Naive B cell (primary cell): ENCODE measurements at regions not wholly inside any gene's neighbourhood (a gene's known extent, or its start where the extent isn't known, plus 50 kb on each side); places are given as distances from the start of the nearest gene placed in this dataset.

Experiments used
- ATAC-seq, 2 donors: fragments of 150-1000 bp; cut with Tn5 transposase; 2 replicates each; pipeline ENCODE4 v1.10.0; 2021; ENCODE audit warnings: low read depth in 2 of 2, mild to moderate bottlenecking in 2 of 2, moderate library complexity in 2 of 2
- DNase-seq: peaks from one replicate; pipeline ENCODE4 v3.0.0; 2022
- H3K27ac Mint-ChIP-seq, 6 donors: one replicate each; pipeline ENCODE4 v1.8.0; 2020 to 2022; ENCODE audit warnings: mild to moderate bottlenecking in 6 of 6, mixed read lengths in 6 of 6, moderate library complexity in 5 of 6, inconsistent platforms in 2 of 6
- H3K27me3 Mint-ChIP-seq, 3 donors: one replicate each; pipeline ENCODE4 v1.8.0; 2021 to 2022; ENCODE audit warnings: mixed read lengths in 3 of 3, mild to moderate bottlenecking in 1 of 3
- H3K36me3 Mint-ChIP-seq, 2 donors: one replicate each; pipeline ENCODE4 v1.8.0; 2020 to 2022; ENCODE audit warnings: mixed read lengths in 2 of 2, inconsistent platforms in 1 of 2, mild to moderate bottlenecking in 1 of 2
- H3K4me1 Mint-ChIP-seq, 3 donors: one replicate each; pipeline ENCODE4 v1.8.0; 2020 to 2022; ENCODE audit warnings: mixed read lengths in 3 of 3, inconsistent platforms in 1 of 3, mild to moderate bottlenecking in 1 of 3, moderate library complexity in 1 of 3
- H3K4me3 Mint-ChIP-seq, 8 donors: one replicate each; pipeline ENCODE4 v1.8.0; 2020 to 2022; ENCODE audit warnings: mild to moderate bottlenecking in 8 of 8, mixed read lengths in 8 of 8, moderate library complexity in 8 of 8, inconsistent platforms in 2 of 8
- H3K9me3 Mint-ChIP-seq, 7 donors: one replicate each; pipeline ENCODE4 v1.8.0; 2020 to 2022; ENCODE audit warnings: mixed read lengths in 7 of 7, mild to moderate bottlenecking in 5 of 7, inconsistent platforms in 2 of 7, moderate library complexity in 1 of 7

DNA sequence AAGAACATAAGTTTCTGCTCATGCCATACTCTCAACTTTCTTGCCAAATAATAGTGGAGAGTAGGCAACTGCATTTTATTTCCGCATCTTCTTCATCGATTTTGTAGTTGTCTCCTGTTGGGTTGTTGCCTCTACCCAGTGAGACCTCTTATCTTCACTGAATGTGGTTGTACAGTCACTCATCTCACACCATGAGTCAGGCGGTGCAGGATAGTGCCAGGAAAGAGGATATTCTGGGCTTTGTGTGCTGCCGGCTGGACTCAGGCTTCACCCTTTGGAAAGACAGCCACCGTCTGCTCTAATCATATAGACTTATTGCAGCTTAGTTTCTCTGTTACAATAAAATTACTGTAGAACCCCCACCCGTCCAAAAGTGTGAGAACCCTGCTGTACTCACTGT lies 154.3 kb upstream of the USP24 start:
- peaks cover 0 to 7% of the 10 kb centered on the region in 2 donors for H3K36me3 Mint-ChIP-seq
- H3K9me3 Mint-ChIP-seq: peaks cover 0 to 10% (median 0%) of the 10 kb centered on the region in 7 donors
- no peak overlapping the region for H3K4me3 Mint-ChIP-seq
- H3K27me3 Mint-ChIP-seq: peaks cover 8 to 43% (median 13%) of the 10 kb centered on the region in 3 donors
- peak overlapping the region in 1 of 6 donors; percentile 40 for H3K27ac Mint-ChIP-seq
- ATAC-seq: no peak
- H3K4me1 Mint-ChIP-seq: no peaks in the 10 kb centered on the region
- no peak for DNase-seq

DNA sequence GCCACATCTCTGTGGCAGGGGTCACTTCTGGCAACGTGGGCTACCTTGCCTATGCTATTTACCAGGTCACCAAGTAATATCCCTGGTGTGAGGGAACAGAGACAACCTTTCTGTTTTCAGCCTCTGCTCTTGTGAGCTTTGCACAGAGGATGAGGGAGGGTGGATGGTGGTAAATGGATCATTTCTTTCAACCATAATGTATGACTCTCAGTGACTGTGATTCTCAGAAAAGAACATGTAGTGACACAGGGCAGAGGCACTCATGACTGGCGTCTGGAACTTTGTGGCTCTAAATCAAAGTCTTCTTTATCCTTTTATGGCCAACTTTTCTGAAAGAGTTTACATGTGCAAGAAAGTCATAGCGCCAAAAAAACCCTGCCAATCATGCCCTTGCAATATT lies 153.5 kb upstream of the USP24 start:
- H3K27ac Mint-ChIP-seq: no peak overlapping the region
- no peak overlapping the region for H3K4me3 Mint-ChIP-seq
- H3K27me3 Mint-ChIP-seq: peaks cover 8 to 51% (median 13%) of the 10 kb centered on the region in 3 donors
- no peak for ATAC-seq
- DNase-seq: no peak
- H3K9me3 Mint-ChIP-seq: peaks cover 0 to 10% (median 0%) of the 10 kb centered on the region in 7 donors
- peaks cover 0 to 7% of the 10 kb centered on the region in 2 donors for H3K36me3 Mint-ChIP-seq
- H3K4me1 Mint-ChIP-seq: no peaks in the 10 kb centered on the region

DNA sequence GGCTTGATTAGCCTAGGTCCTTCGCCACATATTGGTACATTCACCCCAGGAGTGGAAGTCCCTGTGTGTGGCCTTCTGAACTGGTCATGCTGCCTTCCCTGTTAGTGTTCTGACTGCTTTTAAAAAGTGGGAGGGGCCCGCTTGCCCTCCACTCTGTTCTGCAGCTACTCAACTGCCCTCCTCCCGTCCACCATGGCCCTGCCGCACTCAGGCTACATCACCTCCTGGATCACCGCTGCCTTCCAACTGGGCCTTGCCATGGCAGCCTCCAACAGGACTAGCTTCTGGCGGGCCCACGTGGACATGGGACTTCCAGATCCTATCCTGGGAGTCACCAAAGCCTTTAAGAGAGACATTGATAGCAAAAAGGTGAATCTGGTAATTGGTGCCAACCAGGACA lies 152.1 kb upstream of the USP24 start:
- peaks cover 0 to 10% (median 0%) of the 10 kb centered on the region in 7 donors for H3K9me3 Mint-ChIP-seq
- H3K27me3 Mint-ChIP-seq: peaks cover 15 to 59% (median 22%) of the 10 kb centered on the region in 3 donors
- H3K36me3 Mint-ChIP-seq: peaks cover 0 to 7% of the 10 kb centered on the region in 2 donors
- ATAC-seq (no peak), DNase-seq (no peak)
- no peak overlapping the region for H3K27ac Mint-ChIP-seq
- no peaks in the 10 kb centered on the region for H3K4me1 Mint-ChIP-seq
- peak overlapping the region in 1 of 8 donors; percentile 48 for H3K4me3 Mint-ChIP-seq

DNA sequence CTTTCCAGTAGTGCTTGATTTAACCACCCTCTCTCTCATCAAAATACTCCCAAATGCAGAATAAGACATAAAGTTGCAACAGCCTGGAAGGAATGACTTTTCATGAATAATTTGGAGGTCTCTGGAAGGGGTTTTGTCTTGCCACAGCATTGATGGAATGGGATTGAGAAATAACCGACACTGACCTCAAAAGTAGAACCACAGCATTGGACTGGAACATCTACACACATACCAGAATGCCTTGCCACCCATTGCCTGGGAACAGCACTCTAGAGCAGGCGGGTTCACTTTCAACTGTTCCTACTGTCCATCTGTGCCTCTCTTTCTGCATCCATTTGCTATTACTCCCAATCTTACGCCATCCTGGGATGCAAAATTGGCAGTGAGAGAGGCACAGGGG lies 149.1 kb upstream of the USP24 start:
- ATAC-seq (no peak), DNase-seq (no peak)
- peaks cover 0 to 10% (median 0%) of the 10 kb centered on the region in 7 donors for H3K9me3 Mint-ChIP-seq
- H3K4me1 Mint-ChIP-seq: no peaks in the 10 kb centered on the region
- H3K27me3 Mint-ChIP-seq: peaks cover 9 to 46% (median 18%) of the 10 kb centered on the region in 3 donors
- no peak overlapping the region for H3K4me3 Mint-ChIP-seq
- H3K27ac Mint-ChIP-seq: no peak overlapping the region
- H3K36me3 Mint-ChIP-seq: peaks cover 0 to under 1% of the 10 kb centered on the region in 2 donors

DNA sequence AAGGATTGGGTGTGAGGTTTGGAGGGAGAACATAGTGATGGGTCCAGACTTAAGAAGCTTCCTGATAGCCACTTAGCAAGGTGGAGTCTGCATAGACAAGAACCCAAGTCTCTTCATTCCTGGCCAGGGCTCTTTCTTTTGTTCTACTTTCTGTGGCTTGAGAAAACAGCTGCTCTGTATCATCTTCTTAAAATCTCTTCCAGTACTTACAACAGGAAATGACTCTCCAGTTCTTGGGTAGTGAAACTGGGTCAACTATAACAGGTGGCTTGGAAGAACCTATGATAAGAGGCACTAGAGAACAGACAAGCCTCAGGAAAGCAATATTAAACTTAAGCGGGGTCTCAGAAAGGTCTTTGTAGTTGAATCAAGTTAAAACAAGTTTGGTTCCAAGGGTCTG lies 148.1 kb upstream of the USP24 start:
- no peak overlapping the region for H3K4me3 Mint-ChIP-seq
- no peak overlapping the region for H3K27ac Mint-ChIP-seq
- H3K36me3 Mint-ChIP-seq: no peaks in the 10 kb centered on the region
- no peak for DNase-seq
- H3K4me1 Mint-ChIP-seq: no peaks in the 10 kb centered on the region
- H3K9me3 Mint-ChIP-seq: peaks cover 0 to 5% (median 0%) of the 10 kb centered on the region in 7 donors
- ATAC-seq: no peak
- H3K27me3 Mint-ChIP-seq: peaks cover 9 to 48% (median 22%) of the 10 kb centered on the region in 3 donors

DNA sequence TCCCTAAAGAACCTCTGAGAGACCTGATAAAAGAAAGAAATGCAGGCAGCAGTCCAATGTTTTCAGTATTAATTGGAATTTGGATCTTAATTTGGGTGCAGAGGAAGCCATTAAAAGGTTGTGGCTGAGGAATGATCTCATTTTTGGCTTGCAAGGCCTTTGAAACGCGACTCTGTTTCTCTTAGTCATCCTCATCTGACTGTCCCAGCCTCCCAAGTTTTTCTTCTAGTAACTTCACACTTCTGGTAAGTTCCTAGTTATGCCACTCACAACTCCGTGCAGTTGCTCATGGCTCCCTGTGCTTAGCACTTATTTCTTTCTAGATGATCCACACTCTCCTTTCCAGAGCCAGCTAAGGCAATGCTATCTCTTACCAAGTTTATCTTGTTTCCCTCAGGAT lies 147.4 kb upstream of the USP24 start:
- no peak overlapping the region for H3K4me3 Mint-ChIP-seq
- no peaks in the 10 kb centered on the region for H3K9me3 Mint-ChIP-seq
- no peak for DNase-seq
- peaks cover 9 to 55% (median 22%) of the 10 kb centered on the region in 3 donors for H3K27me3 Mint-ChIP-seq
- H3K4me1 Mint-ChIP-seq: no peaks in the 10 kb centered on the region
- H3K36me3 Mint-ChIP-seq: no peaks in the 10 kb centered on the region
- ATAC-seq: no peak
- H3K27ac Mint-ChIP-seq: no peak overlapping the region

DNA sequence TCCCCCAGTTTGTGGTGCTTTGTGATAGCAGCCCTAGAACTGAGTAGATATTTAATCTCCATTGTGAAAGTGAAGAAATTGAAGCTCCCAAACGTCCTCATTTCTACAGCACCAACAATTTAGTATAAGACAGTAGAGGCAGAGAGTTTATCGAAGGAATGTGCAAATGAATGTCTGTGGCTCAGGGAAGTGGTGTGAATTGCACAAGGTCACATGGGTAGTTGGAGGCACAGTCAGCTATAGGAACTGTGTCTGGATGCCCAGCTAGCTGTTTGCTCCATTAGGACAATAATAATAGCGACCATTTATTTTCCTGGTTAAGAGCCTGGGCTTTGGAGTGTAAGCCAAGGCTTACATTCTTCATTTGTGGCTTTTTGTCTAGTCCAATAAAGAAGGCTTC lies 144.4 kb upstream of the USP24 start:
- no peak overlapping the region for H3K27ac Mint-ChIP-seq
- DNase-seq (no peak), ATAC-seq (no peak)
- peaks cover 9 to 56% (median 38%) of the 10 kb centered on the region in 3 donors for H3K27me3 Mint-ChIP-seq
- no peaks in the 10 kb centered on the region for H3K9me3 Mint-ChIP-seq
- no peaks in the 10 kb centered on the region for H3K36me3 Mint-ChIP-seq
- H3K4me1 Mint-ChIP-seq: no peaks in the 10 kb centered on the region
- no peak overlapping the region for H3K4me3 Mint-ChIP-seq

DNA sequence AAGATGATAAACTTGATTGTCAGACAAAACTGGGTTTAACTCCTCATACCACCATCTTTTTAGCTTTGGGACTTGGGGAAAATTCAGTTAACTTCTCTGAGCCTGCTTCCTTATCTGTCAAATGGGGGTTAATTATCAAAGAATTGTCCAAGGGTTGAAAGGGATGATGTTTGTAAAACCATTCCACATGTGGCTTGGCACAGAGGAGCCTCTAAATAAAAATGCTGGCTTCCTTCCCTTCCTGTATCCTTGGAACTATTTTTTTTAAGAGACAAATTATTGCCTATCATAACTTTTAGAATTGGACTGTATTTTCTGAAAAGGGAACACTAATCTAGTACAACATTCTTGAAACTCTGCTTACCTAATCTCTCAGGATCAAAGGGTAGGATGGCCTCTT lies 143.4 kb upstream of the USP24 start:
- Mint-ChIP-seq H3K4me3 (no peak overlapping the region), H3K36me3 (no peaks in the 10 kb centered on the region), H3K27me3 (peaks cover 9 to 48% (median 38%) of the 10 kb centered on the region in 3 donors), H3K9me3 (no peaks in the 10 kb centered on the region), H3K4me1 (no peaks in the 10 kb centered on the region), H3K27ac (no peak overlapping the region)
- DNase-seq (no peak), ATAC-seq (no peak)

DNA sequence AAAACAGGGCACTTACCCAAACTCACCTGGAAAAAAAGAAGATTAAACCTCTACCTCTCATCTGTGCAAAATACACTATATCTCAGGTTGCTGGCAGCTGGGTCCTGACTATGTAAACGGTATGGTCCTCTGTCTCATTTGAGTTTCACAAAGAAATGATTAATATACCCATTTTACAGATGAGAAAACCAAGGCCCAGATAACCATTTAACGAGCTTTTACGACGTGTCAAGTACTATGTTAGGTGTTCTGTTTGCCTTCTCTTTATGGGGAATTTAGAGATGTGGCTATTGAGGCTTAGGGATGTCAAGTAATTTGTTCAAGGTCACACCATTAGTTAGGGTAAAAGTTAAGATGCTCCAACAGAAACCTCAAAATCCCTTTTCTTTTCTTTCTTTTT lies 140.4 kb upstream of the USP24 start:
- no peaks in the 10 kb centered on the region for H3K9me3 Mint-ChIP-seq
- H3K36me3 Mint-ChIP-seq: no peaks in the 10 kb centered on the region
- no peak for DNase-seq
- H3K4me3 Mint-ChIP-seq: no peak overlapping the region
- H3K4me1 Mint-ChIP-seq: no peaks in the 10 kb centered on the region
- H3K27me3 Mint-ChIP-seq: peaks cover 14 to 48% (median 31%) of the 10 kb centered on the region in 3 donors
- no peak for ATAC-seq
- no peak overlapping the region for H3K27ac Mint-ChIP-seq

DNA sequence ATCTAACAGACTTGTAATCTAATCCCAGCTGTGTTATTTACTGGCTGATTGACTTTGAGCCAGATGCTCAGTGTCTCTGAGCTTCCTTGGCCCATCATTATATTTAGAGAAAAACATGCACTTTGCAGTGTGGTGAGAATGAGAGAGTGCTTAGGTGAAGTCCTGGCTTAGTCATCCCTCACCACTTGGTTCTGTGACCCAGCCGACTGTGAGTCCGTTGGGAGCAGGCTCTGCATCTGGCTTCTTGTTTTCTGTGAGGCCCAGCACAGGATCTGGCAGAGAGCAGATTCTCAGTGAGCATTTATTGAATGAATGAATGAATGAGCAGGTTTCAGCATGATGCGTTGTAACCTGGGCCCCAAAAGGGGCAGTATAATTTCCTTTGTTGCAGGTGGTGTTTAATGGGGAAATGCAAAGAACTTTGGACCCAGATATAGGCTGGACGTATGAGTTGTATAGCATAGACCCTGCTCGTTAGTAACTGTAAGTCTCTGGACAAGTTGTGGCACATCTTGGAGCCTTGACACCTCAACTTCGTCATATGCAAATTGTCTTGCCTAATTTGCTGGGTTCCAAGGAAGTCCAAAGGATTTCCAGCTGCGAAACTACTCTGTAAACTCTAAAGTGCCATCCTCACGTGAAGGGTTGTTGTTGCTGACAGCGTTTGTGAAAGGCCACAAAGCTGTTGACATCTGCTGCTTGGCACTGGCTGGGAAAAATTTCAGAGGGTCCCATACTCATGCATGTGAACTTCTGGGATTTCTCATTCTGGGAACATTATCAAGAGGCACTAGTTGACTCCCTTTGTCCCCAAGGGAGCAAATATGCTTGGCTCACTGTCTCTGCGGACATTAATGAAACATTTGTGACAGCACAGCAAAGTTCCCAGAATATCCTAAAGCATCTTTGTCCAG lies 138.8 kb upstream of the USP24 start:
- no peaks in the 10 kb centered on the region for H3K4me1 Mint-ChIP-seq
- DNase-seq (no peak), ATAC-seq (no peak)
- H3K36me3 Mint-ChIP-seq: no peaks in the 10 kb centered on the region
- H3K4me3 Mint-ChIP-seq: no peak overlapping the region
- peaks cover 0 to 2% (median 0%) of the 10 kb centered on the region in 7 donors for H3K9me3 Mint-ChIP-seq
- H3K27ac Mint-ChIP-seq: no peak overlapping the region
- H3K27me3 Mint-ChIP-seq: peaks cover 16 to 58% (median 40%) of the 10 kb centered on the region in 3 donors

DNA sequence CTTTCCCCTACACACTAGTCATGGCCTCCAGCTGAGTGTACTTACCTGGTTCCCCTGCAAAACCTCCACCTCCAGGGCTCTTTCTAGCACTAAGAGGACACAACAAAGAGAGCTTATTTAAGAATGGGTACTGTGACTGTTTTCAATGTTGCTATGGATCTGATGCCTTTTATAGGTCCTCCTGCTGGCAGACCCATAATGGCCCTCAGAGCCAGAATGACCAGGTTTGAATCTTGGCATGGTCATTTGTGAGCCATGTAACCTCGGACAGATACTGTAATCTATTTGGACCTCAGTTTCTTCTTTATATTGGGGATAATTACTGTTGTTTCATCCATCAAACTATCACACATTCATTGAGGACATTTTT lies 137.6 kb upstream of the USP24 start:
- ATAC-seq: no peak
- H3K4me3 Mint-ChIP-seq: no peak overlapping the region
- peaks cover 16 to 60% (median 49%) of the 10 kb centered on the region in 3 donors for H3K27me3 Mint-ChIP-seq
- no peaks in the 10 kb centered on the region for H3K36me3 Mint-ChIP-seq
- DNase-seq: no peak
- H3K9me3 Mint-ChIP-seq: peaks cover 0 to 2% (median 0%) of the 10 kb centered on the region in 7 donors
- no peaks in the 10 kb centered on the region for H3K4me1 Mint-ChIP-seq
- H3K27ac Mint-ChIP-seq: no peak overlapping the region

DNA sequence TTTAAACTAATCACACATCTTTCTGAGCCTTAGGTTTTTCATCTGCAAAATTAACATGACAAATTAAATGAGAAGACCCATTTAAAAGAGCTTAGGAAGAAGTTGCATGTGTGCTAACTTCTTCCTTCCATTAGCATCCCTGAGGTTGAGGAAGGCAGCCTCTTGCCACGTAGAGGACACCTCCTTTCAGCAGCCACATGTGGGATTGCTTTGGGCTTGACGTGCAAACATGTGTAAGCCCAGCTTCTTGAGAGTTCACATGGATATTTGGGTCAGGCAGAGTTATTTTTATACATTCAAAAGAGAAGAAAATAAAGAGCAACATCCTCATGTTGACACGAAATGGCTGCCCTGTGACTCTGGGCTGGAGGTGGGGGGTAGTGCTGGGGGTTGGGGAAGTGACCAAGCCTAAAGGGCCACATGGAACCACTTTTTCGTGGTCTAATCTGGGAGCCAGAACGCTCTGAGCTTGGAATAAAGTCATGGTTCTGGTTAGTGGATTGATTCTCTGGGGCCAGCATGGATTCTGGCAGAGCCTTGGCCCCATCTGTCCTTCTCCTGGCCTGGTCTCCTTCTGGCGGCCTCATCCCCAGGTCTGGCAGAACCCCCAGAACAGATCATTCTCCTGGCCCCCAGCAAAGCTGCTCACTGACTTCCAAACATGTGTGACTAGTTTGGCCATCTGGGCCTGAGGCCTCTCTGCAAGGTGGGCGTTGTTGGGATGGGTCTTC lies 137.1 kb upstream of the USP24 start:
- peaks cover 0 to 2% (median 0%) of the 10 kb centered on the region in 7 donors for H3K9me3 Mint-ChIP-seq
- H3K4me3 Mint-ChIP-seq: no peak overlapping the region
- H3K4me1 Mint-ChIP-seq: no peaks in the 10 kb centered on the region
- peak overlapping the region in 1 of 6 donors; percentile 27 for H3K27ac Mint-ChIP-seq
- DNase-seq (no peak), ATAC-seq (no peak)
- H3K36me3 Mint-ChIP-seq: no peaks in the 10 kb centered on the region
- H3K27me3 Mint-ChIP-seq: peaks cover 16 to 59% (median 52%) of the 10 kb centered on the region in 3 donors

DNA sequence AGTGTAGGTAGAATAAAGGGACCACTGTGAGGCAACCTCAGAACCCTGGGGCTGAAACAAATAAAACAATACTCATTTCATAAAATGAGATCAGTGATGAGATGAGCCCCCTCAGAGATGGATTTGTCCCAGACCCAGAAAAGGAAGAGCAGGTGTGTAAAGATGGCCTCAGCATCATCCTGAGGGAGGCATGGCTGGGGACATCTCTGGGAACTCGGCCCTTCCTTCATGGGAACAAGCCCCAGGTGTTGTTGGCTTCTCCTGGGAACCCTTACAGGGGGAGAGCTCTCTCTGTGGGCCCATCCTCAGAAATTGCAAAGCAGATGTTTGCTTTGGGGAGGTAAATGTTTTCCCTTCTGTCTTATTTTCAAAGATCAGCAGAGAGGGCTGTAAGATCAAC lies 133.2 kb upstream of the USP24 start:
- ATAC-seq (no peak), DNase-seq (no peak)
- Mint-ChIP-seq H3K4me3 (no peak overlapping the region), H3K9me3 (peaks cover 0 to 4% (median 0%) of the 10 kb centered on the region in 7 donors), H3K4me1 (no peaks in the 10 kb centered on the region), H3K36me3 (no peaks in the 10 kb centered on the region), H3K27me3 (peaks cover 17 to 51% (median 45%) of the 10 kb centered on the region in 3 donors), H3K27ac (no peak overlapping the region)

DNA sequence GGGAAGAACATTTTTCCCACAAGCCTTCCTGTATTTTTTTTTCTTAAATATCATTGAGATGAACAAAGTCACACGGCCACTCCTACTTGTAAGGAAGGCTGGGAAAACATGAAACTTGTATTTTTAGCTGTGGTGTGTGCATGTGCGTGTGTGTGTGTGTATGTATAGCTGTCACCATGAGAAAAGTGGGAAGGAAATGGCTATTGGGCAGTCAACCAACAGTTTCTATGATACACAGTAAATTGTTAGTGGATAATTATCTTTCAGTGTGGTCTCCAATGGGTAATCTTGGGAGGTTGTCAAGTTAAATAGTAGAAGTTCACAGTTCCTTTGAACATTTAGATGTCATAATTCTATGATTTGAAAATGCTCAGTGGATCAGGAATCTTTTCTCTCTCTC lies 132.7 kb upstream of the USP24 start:
- no peak for ATAC-seq
- DNase-seq: no peak
- no peaks in the 10 kb centered on the region for H3K4me1 Mint-ChIP-seq
- H3K9me3 Mint-ChIP-seq: peaks cover 0 to 6% (median 0%) of the 10 kb centered on the region in 7 donors
- no peaks in the 10 kb centered on the region for H3K36me3 Mint-ChIP-seq
- peaks cover 22 to 56% (median 48%) of the 10 kb centered on the region in 3 donors for H3K27me3 Mint-ChIP-seq
- H3K27ac Mint-ChIP-seq: no peak overlapping the region
- no peak overlapping the region for H3K4me3 Mint-ChIP-seq
